Adrenal gland (tissue), 5 donors: ENCODE measurements at regions not wholly inside any gene's neighbourhood (a gene's known extent, or its start where the extent isn't known, plus 50 kb on each side); places are given as distances from the start of the nearest gene placed in this dataset.

ENCODE experiments used
- CTCF ChIP-seq, 6 experiments: fragments of 450-650 bp in 4 of 6; fragments of 200-600 bp in 2 of 6; sonication (generic) in 1 of 6; IDR thresholded peaks; 1 replicate in 5 of 6; 2 replicates in 1 of 6; pipeline versions ENCODE4 v1.5.1 to v1.8.0; 2016 to 2021; ENCODE audit warnings: antibody characterized with exemption in 6 of 6, mild to moderate bottlenecking in 2 of 6, moderate library complexity in 1 of 6
- POLR2A ChIP-seq, 2 donors: fragments of 450-650 bp; IDR thresholded peaks; one replicate each; pipeline ENCODE4 v1.6.1; 2017; ENCODE audit warnings: antibody characterized with exemption in 2 of 2, mild to moderate bottlenecking in 2 of 2, moderate library complexity in 1 of 2
- donor health status: DM: no; HTN: no; CAD: no.

- TF ChIP-seq POLR2A (IDR thresholded peaks at IDR 0.05): no peak
- TF ChIP-seq CTCF (IDR thresholded peaks at IDR 0.05): no peak
Measured at GRCh38 chr4:181424362-181425016, 818.7 kb upstream of the TENM3 start.
